GM23338 (cell line): ENCODE measurements at regions not wholly inside any gene's neighbourhood (a gene's known extent, or its start where the extent isn't known, plus 50 kb on each side); places are given as distances from the start of the nearest gene placed in this dataset.

Experiments used
- ATAC-seq: fragments of 200-7000 bp; cut with Tn5 transposase; 3 replicates; pipeline ENCODE4 v1.9.1; 2020
- DNase-seq: peaks from one replicate; pipeline ENCODE4 v3.0.0-alpha.2; 2015; ENCODE audit warnings: low spot score
- H2AFZ ChIP-seq: fragments of 200-600 bp; sonication (generic); 2 replicates; pipeline ENCODE4 v1.8.0; 2016; ENCODE audit warnings: antibody characterized with exemption, mild to moderate bottlenecking, moderate library complexity
- H3F3A ChIP-seq: fragments of 200-600 bp; sonication (generic); replicated peaks from 2 replicates; pipeline ENCODE4 v1.8.0; 2017; ENCODE audit warnings: antibody characterized with exemption, mixed run types, low read depth
- H3K27ac ChIP-seq: fragments of 200-600 bp; sonication (generic); 2 replicates; pipeline ENCODE4 v1.6.1; 2016; ENCODE audit warnings: low read depth
- H3K27me3 ChIP-seq: fragments of 200-600 bp; sonication (generic); 2 replicates; pipeline ENCODE4 v1.8.0; 2016; ENCODE audit warnings: mild to moderate bottlenecking, mixed run types, moderate library complexity; ENCODE audit not compliant: insufficient read depth
- H3K36me3 ChIP-seq: fragments of 200-600 bp; sonication (generic); 2 replicates; pipeline ENCODE4 v1.8.0; 2016; ENCODE audit warnings: mild to moderate bottlenecking; ENCODE audit not compliant: insufficient read depth
- H3K4me1 ChIP-seq: fragments of 200-600 bp; sonication (generic); 2 replicates; pipeline ENCODE4 v1.8.0; 2016; ENCODE audit warnings: mild to moderate bottlenecking, moderate library complexity; ENCODE audit not compliant: insufficient read depth
- H3K4me2 ChIP-seq: fragments of 200-600 bp; sonication (generic); 2 replicates; pipeline ENCODE4 v1.7.1; 2017; ENCODE audit warnings: mixed run types
- H3K4me3 ChIP-seq: fragments of 200-600 bp; sonication (generic); 2 replicates; pipeline ENCODE4 v1.6.1; 2016; ENCODE audit warnings: mixed run types
- H3K79me2 ChIP-seq: fragments of 200-600 bp; sonication (generic); replicated peaks from 2 replicates; pipeline ENCODE4 v1.8.0; 2017; ENCODE audit warnings: mild to moderate bottlenecking; ENCODE audit not compliant: insufficient read depth
- H3K9me2 ChIP-seq: fragments of 200-600 bp; sonication (generic); 2 replicates; pipeline ENCODE4 v1.8.0; 2017; ENCODE audit not compliant: insufficient read depth
- H4K20me1 ChIP-seq: fragments of 200-600 bp; sonication (generic); replicated peaks from 2 replicates; pipeline ENCODE4 v1.8.0; 2017; ENCODE audit warnings: mild to moderate bottlenecking; ENCODE audit not compliant: insufficient read depth
- H3K27ac Mint-ChIP-seq: 2 replicates; pipeline ENCODE4 v1.8.0; 2020; ENCODE audit warnings: inconsistent platforms, mild to moderate bottlenecking, moderate library complexity, mixed read lengths
- H3K27me3 Mint-ChIP-seq: 3 replicates; pipeline ENCODE4 v1.8.0; 2022; ENCODE audit warnings: low read depth, mild to moderate bottlenecking, moderate library complexity, mixed read lengths, inconsistent platforms; ENCODE audit not compliant: insufficient read depth, poor library complexity
- H3K36me3 Mint-ChIP-seq: 3 replicates; pipeline ENCODE4 v1.8.0; 2021; ENCODE audit warnings: low read depth, mild to moderate bottlenecking, inconsistent platforms, moderate library complexity, mixed read lengths
- H3K4me1 Mint-ChIP-seq: 3 replicates; pipeline ENCODE4 v1.8.0; 2020; ENCODE audit warnings: mild to moderate bottlenecking, inconsistent platforms, mixed read lengths
- H3K4me3 Mint-ChIP-seq: 3 replicates; pipeline ENCODE4 v1.8.0; 2021; ENCODE audit warnings: moderate library complexity, mild to moderate bottlenecking, inconsistent platforms, mixed read lengths
- H3K9me3 Mint-ChIP-seq: 3 replicates; pipeline ENCODE4 v1.8.0; 2020; ENCODE audit warnings: moderate library complexity, mild to moderate bottlenecking, inconsistent platforms, mixed read lengths
- CREB1 ChIP-seq: fragments of 250-450 bp; sonication (Bioruptor Pico); IDR thresholded peaks from 2 replicates; pipeline ENCODE4 v1.5.0; 2020; ENCODE audit warnings: low read depth, mild to moderate bottlenecking, moderate library complexity
- CTCF ChIP-seq, 2 experiments: fragments of 200-600 bp in 1 of 2; sonication (generic) in 1 of 2; conservative IDR thresholded peaks; 2 replicates each; pipeline versions ENCODE4 v1.5.1 to v1.6.1; 2016 to 2017; ENCODE audit warnings: antibody characterized with exemption in 2 of 2, low read depth in 2 of 2, mild to moderate bottlenecking in 2 of 2, moderate library complexity in 1 of 2
- ETS1 ChIP-seq: IDR thresholded peaks from 2 replicates; pipeline ENCODE4 v1.6.1; 2016; ENCODE audit warnings: antibody characterized with exemption
- EZH2 ChIP-seq: fragments of 200-600 bp; sonication (generic); IDR thresholded peaks from one replicate; pipeline ENCODE4 v1.8.0; 2017; ENCODE audit warnings: antibody characterized with exemption, mild to moderate bottlenecking, low read depth; ENCODE audit not compliant: unreplicated experiment
- EZH2phosphoT487 ChIP-seq: fragments of 200-600 bp; sonication (generic); IDR thresholded peaks from one replicate; pipeline ENCODE4 v1.8.1; 2018; ENCODE audit warnings: antibody characterized with exemption; ENCODE audit not compliant: unreplicated experiment
- NANOG ChIP-seq: IDR thresholded peaks from 2 replicates; pipeline ENCODE4 v1.6.1; 2016; ENCODE audit warnings: antibody characterized with exemption, borderline replicate concordance
- POLR2AphosphoS5 ChIP-seq: IDR thresholded peaks from 2 replicates; pipeline ENCODE4 v1.6.1; 2016; ENCODE audit warnings: antibody characterized with exemption, low read depth
- REST ChIP-seq: IDR thresholded peaks from one replicate; pipeline ENCODE4 v1.6.1; 2018; ENCODE audit warnings: antibody characterized with exemption; ENCODE audit not compliant: unreplicated experiment
- STAT1 ChIP-seq: IDR thresholded peaks from one replicate; pipeline ENCODE4 v1.6.1; 2016; ENCODE audit warnings: antibody characterized with exemption; ENCODE audit not compliant: unreplicated experiment
- ZNF114 ChIP-seq: fragments of 250-450 bp; sonication (Bioruptor Pico); IDR thresholded peaks from 2 replicates; pipeline ENCODE4 v1.5.0; 2020; ENCODE audit warnings: mild to moderate bottlenecking, moderate library complexity
- ZNF331 ChIP-seq: fragments of 250-450 bp; sonication (Bioruptor Pico); IDR thresholded peaks from 2 replicates; pipeline ENCODE4 v1.5.0; 2020; ENCODE audit warnings: low read depth, mild to moderate bottlenecking, moderate library complexity

DNA sequence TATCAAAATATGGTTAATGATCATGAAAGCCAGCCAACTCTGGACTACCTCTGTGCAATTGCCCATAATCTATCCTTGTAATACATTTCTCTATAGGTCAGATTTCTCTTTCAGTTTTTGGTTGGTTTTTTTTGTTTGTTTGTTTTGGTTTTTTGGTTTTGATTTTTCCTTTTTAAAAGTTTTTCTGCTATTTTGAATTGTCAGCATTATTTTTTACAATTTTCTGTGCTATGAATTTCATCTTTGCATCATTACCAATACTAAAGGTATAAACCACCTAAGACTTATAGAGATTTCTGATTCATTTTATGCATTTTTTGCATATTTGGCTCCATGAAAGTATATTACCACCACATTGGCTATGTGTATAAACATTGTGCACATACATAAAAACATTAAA, 799.6 kb downstream of the ADGRL2 start (continued):
- TF ChIP-seq REST = no peak
- TF ChIP-seq EZH2 = no peak
- TF ChIP-seq NANOG = no peak
- TF ChIP-seq EZH2phosphoT487 = no peak
- TF ChIP-seq ZNF114 (CRISPR knock-in tag) = no peak
- TF ChIP-seq ETS1 = no peak
- no peak for TF ChIP-seq CREB1
- TF ChIP-seq STAT1 = no peak
- TF ChIP-seq CTCF (conservative IDR thresholded peaks at IDR 0.05; ENCODE audit: low read depth in 2 of 2) = no peak
- no peak for TF ChIP-seq POLR2AphosphoS5

- Histone ChIP-seq H3K79me2 (no peaks in the 10 kb centered on the region), H3K4me3 (no peak overlapping the region), H3K9me2 (no peaks in the 10 kb centered on the region), H2AFZ (no peak overlapping the region; the same call in 1 of the 2 replicates), H3K27ac (no peak overlapping the region), H4K20me1 (no peaks in the 10 kb centered on the region), H3K4me1 (peaks cover 10% of the 10 kb centered on the region; the same call in 1 of the 2 replicates), H3K36me3 (no peaks in the 10 kb centered on the region), H3K27me3 (no peaks in the 10 kb centered on the region), H3F3A (no peaks in the 10 kb centered on the region), H3K4me2 (no peak overlapping the region)
- DNase-seq (no peak), ATAC-seq (no peak)
- Mint-ChIP-seq H3K27me3 (no peaks in the 10 kb centered on the region), H3K27ac (no peak overlapping the region), H3K9me3 (no peaks in the 10 kb centered on the region; the same call in 2 of the 3 replicates), H3K4me3 (no peak overlapping the region), H3K36me3 (no peaks in the 10 kb centered on the region), H3K4me1 (peaks cover 20% of the 10 kb centered on the region; the same call in 2 of the 3 replicates)
- TF ChIP-seq ZNF331 (CRISPR knock-in tag) (no peak), STAT1 (no peak), CTCF (conservative IDR thresholded peaks at IDR 0.05; ENCODE audit: low read depth in 2 of 2) (no peak), POLR2AphosphoS5 (no peak), ETS1 (no peak), REST (no peak), EZH2phosphoT487 (no peak)
These were observed 798.1 kb downstream of the ADGRL2 start for GRCh38 chr1:82598812-82599211.
